Left ventricle myocardium inferior (tissue), 1 donor: ENCODE measurements at regions not wholly inside any gene's neighbourhood (a gene's known extent, or its start where the extent isn't known, plus 50 kb on each side); places are given as distances from the start of the nearest gene placed in this dataset.

Experiments
- DNase-seq: peaks from one replicate; pipeline ENCODE4 v3.0.0-alpha.2; 2020
- H3K27ac ChIP-seq: fragments of 200-600 bp; replicated peaks from 2 replicates; pipeline ENCODE4 v1.8.0; 2021
- H3K27me3 ChIP-seq: fragments of 200-600 bp; 2 replicates; pipeline ENCODE4 v1.8.0; 2021; ENCODE audit warnings: low read depth
- H3K36me3 ChIP-seq: fragments of 200-600 bp; 2 replicates; pipeline ENCODE4 v1.8.0; 2021
- H3K4me1 ChIP-seq: fragments of 200-600 bp; 2 replicates; pipeline ENCODE4 v1.8.0; 2021
- H3K4me3 ChIP-seq: fragments of 200-600 bp; 2 replicates; pipeline ENCODE4 v1.8.0; 2021; ENCODE audit warnings: mild to moderate bottlenecking, moderate library complexity
- H3K9me3 ChIP-seq: fragments of 200-600 bp; replicated peaks from 2 replicates; pipeline ENCODE4 v1.8.0; 2021
- intact Hi-C: fragments of 100-400 bp; cut with micrococcal nuclease; formaldehyde crosslinking; loops from one replicate; pipeline ENCODE4 v1.11.0; 2022
- TF ChIP-seq, protein P1 (sequence below): fragments of 200-600 bp; IDR thresholded peaks from 2 replicates; pipeline ENCODE4 v1.8.0; 2021; ENCODE audit warnings: antibody characterized with exemption, mild to moderate bottlenecking, borderline replicate concordance
- donor health status: DM: no; HTN: yes; CAD: no; lungs with severe emphysema.

DNA sequence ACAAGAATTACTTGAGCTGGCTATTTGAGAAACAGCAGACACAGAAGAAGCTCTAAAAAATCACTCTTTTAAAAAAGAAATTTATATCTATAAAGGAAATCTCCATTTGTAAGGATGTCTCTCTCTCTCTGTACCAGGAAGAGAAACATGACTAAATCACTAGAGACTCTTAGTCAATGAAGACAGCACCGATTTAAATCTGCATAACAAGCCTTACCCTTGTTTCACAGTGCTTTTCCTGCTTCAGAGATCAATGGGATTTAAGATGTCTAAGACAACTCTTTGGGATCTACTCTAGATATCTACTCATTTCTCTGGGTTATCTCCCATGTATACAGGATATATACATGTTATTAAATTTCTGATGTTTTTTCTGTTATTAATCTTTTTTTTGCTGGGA is 359.2 kb upstream of the RND3 start:
- Histone ChIP-seq H3K4me1 (no peaks in the 10 kb centered on the region), H3K36me3 (no peaks in the 10 kb centered on the region), H3K9me3 (peaks cover 21% of the 10 kb centered on the region), H3K27me3 (no peaks in the 10 kb centered on the region), H3K27ac (no peak overlapping the region), H3K4me3 (no peak overlapping the region)
- TF ChIP-seq, protein P1, sequence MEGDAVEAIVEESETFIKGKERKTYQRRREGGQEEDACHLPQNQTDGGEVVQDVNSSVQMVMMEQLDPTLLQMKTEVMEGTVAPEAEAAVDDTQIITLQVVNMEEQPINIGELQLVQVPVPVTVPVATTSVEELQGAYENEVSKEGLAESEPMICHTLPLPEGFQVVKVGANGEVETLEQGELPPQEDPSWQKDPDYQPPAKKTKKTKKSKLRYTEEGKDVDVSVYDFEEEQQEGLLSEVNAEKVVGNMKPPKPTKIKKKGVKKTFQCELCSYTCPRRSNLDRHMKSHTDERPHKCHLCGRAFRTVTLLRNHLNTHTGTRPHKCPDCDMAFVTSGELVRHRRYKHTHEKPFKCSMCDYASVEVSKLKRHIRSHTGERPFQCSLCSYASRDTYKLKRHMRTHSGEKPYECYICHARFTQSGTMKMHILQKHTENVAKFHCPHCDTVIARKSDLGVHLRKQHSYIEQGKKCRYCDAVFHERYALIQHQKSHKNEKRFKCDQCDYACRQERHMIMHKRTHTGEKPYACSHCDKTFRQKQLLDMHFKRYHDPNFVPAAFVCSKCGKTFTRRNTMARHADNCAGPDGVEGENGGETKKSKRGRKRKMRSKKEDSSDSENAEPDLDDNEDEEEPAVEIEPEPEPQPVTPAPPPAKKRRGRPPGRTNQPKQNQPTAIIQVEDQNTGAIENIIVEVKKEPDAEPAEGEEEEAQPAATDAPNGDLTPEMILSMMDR: no peak
- intact Hi-C loops: no loop called here
- DNase-seq: no peak

DNA sequence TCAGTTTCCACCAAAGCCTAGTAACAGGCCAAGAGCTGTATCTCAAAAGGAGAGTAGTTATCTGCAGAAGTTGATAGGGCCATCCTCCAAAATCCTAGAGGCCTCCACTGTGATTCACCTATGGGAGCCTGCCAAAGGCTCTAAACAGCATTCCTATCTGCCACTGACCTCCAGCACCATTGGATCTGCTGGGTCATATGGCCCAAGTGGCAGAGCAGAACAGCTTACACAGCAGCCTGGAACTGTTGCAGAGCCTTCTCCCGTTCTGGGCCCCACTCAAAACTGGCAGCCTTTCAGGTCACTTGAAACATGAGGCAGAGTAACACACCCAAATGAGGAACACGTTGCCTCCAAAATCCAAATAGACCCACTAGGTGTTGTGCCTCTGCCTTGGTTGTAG is 345.2 kb upstream of the RND3 start:
- TF ChIP-seq, protein P1: no peak

DNA sequence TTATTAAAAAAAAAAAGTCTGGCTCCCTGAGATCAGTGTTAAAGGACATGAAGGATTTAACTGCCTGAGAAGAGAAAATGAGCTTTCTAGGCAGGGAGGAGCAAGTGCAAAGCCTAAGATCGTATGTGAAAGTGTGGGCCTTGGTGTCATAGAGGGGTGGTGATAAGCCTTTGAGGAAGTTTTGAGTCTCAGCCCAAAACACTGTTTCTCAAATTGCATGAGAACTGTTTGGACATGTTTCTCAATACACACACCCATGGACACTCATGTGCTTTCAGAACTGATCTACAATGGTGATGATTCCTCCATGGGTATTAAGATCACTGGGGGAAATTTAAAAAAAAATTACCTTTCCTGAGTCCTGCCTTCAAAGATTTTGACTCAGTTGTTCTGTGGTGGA is 336.7 kb upstream of the RND3 start:
- TF ChIP-seq, protein P1: no peak
- Histone ChIP-seq H3K27me3 (no peaks in the 10 kb centered on the region), H3K4me1 (no peaks in the 10 kb centered on the region), H3K27ac (no peak overlapping the region), H3K4me3 (no peak overlapping the region), H3K9me3 (no peaks in the 10 kb centered on the region), H3K36me3 (no peaks in the 10 kb centered on the region)
- intact Hi-C loops: no loop called here
- DNase-seq: no peak

More for the DNA sequence above, 345.2 kb upstream of the RND3 start:
- H3K4me1 ChIP-seq: no peaks in the 10 kb centered on the region
- intact Hi-C loops: no loop called here
- no peaks in the 10 kb centered on the region for H3K27me3 ChIP-seq
- no peak overlapping the region for H3K27ac ChIP-seq
- peaks cover 7% of the 10 kb centered on the region for H3K9me3 ChIP-seq
- no peaks in the 10 kb centered on the region for H3K36me3 ChIP-seq
- no peak for DNase-seq
- no peak overlapping the region for H3K4me3 ChIP-seq

DNA sequence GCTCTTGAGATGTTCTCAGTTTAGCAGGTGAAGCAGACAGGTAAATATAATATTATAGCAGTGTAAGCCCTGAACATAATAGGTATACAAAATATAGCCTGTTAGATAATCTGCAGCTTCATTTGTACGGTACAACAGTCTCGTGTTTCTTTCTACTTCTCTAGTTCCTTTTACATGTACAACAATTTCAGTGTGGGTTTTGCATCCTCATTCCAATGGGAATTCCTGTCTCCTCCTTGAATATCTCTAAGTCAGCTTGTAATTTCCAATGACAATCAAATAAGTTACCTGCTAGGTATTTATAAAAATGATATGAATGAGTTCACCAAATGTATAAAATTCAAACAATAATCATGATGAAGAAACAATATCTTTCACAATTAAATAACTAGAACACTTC is 330.0 kb upstream of the RND3 start:
- intact Hi-C loops: no loop called here
- TF ChIP-seq, protein P1: no peak
- H3K4me3 ChIP-seq: no peak overlapping the region
- no peaks in the 10 kb centered on the region for H3K36me3 ChIP-seq
- H3K27me3 ChIP-seq: no peaks in the 10 kb centered on the region
- H3K27ac ChIP-seq: no peak overlapping the region
- DNase-seq: no peak
- no peaks in the 10 kb centered on the region for H3K9me3 ChIP-seq
- no peaks in the 10 kb centered on the region for H3K4me1 ChIP-seq

DNA sequence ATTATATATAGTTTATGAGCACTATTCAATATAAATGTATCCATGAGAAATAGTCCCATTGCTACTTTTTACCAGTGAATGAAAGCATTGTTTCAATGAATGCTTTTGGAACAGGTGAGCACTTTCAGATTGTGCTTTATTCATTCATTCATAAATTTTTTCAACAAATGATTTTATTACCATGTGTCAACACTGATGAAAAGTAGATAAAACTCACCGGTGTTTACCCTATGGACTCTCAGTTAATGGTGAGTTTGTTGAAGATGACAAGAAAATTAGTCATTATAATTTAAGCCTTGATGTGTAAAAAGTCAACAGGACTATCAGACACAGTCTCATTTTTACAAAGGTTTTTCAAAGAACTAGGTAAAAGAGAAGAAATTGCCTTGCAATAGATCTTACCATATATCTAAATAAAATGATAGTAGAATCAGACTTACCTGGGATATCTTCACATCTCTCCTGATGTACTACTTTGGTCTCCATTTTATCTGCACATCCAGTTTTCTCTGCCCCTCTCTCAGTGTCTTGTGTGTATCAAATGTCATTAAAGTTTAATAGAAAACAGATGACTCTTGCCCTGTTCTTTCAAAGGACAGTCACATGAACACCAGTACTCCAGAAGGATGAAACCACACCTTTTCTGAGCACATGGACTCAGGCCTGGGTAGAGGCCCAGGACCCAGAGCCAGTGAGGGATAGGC is 325.3 kb upstream of the RND3 start:
- TF ChIP-seq, protein P1: no peak
- no peak overlapping the region for H3K27ac ChIP-seq
- no peaks in the 10 kb centered on the region for H3K27me3 ChIP-seq
- no peak for DNase-seq
- H3K4me3 ChIP-seq: no peak overlapping the region
- no peaks in the 10 kb centered on the region for H3K4me1 ChIP-seq
- no peaks in the 10 kb centered on the region for H3K36me3 ChIP-seq
- H3K9me3 ChIP-seq: no peaks in the 10 kb centered on the region
- intact Hi-C loops: no loop called here

DNA sequence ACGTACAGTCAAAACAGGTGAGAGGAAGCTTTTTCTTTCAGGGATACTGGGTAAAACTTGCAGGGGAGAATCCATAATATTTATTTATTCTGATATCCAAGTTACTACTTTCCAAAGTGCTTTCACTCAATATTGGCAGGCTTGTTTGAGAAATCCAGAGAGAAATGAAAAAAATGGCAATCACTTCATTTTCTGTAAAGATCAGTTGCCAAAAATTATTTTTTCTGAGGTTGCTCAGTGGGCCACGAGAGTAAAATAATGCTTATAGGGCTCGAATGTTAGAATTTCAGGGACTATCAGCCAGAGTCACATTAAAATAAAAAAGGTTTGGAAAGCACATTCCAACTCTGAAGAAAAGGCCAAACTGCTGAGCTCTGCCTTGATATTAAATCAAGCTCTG is 324.6 kb upstream of the RND3 start:
- Histone ChIP-seq H3K4me3 (no peak overlapping the region), H3K27me3 (no peaks in the 10 kb centered on the region), H3K4me1 (no peaks in the 10 kb centered on the region), H3K9me3 (no peaks in the 10 kb centered on the region), H3K27ac (no peak overlapping the region), H3K36me3 (no peaks in the 10 kb centered on the region)
- TF ChIP-seq, protein P1: no peak
- DNase-seq: no peak
- intact Hi-C loops: no loop called here
